Breast epithelium (tissue), 4 donors: ENCODE measurements at regions not wholly inside any gene's neighbourhood (a gene's known extent, or its start where the extent isn't known, plus 50 kb on each side); places are given as distances from the start of the nearest gene placed in this dataset.

Experiments used
- DNase-seq, 2 donors: peaks; one replicate each; pipeline ENCODE4 v3.0.0-alpha.2; 2019; ENCODE audit warnings: low spot score in 2 of 2
- H3K27ac ChIP-seq, 2 donors: fragments of 200-600 bp; sonication (generic) in 1 of 2; one replicate each; pipeline ENCODE4 v1.5.1; 2016 to 2019; ENCODE audit warnings: mild to moderate bottlenecking in 1 of 2
- H3K27me3 ChIP-seq, 2 donors: fragments of 200-600 bp; sonication (generic) in 1 of 2; one replicate each; pipeline versions ENCODE4 v1.5.1 to v1.6.0; 2017 to 2019; ENCODE audit warnings: control low read depth in 1 of 2, mild to moderate bottlenecking in 1 of 2
- H3K36me3 ChIP-seq: fragments of 200-600 bp; one replicate; pipeline ENCODE4 v1.5.1; 2019
- H3K4me1 ChIP-seq, 2 donors: fragments of 200-600 bp; sonication (generic); one replicate each; pipeline ENCODE4 v1.5.1; 2016 to 2019; ENCODE audit warnings: control low read depth in 1 of 2
- H3K4me3 ChIP-seq, 3 donors: fragments of 200-600 bp; sonication (generic); 1 replicate in 2 of 3; 2 replicates in 1 of 3; pipeline ENCODE4 v1.5.1; 2016 to 2019; ENCODE audit warnings: mild to moderate bottlenecking in 3 of 3, moderate library complexity in 2 of 3
- H3K9me3 ChIP-seq, 2 donors: fragments of 200-600 bp; sonication (generic) in 1 of 2; one replicate each; pipeline ENCODE4 v1.5.1; 2016 to 2019; ENCODE audit warnings: control low read depth in 1 of 2
- CTCF ChIP-seq, 3 donors: fragments of 450-650 bp; IDR thresholded peaks; one replicate each; pipeline ENCODE4 v1.5.1; 2016 to 2017; ENCODE audit warnings: antibody characterized with exemption in 3 of 3, mild to moderate bottlenecking in 3 of 3, moderate library complexity in 3 of 3
- POLR2A ChIP-seq: fragments of 450-650 bp; IDR thresholded peaks from one replicate; pipeline ENCODE4 v1.6.1; 2016; ENCODE audit warnings: antibody characterized with exemption, mild to moderate bottlenecking, moderate library complexity
- POLR2AphosphoS5 ChIP-seq, 3 donors: sonication (generic); formaldehyde crosslinking; IDR thresholded peaks; one replicate each; pipeline ENCODE4 v1.6.1; 2017; ENCODE audit warnings: antibody characterized with exemption in 3 of 3
- intact Hi-C: fragments of 100-400 bp; cut with DNase I; formaldehyde crosslinking; loops from one replicate; pipeline ENCODE4 v1.15.1; 2023; ENCODE audit warnings: low total_unique reads

GRCh38 chr11:39304586-39304985 lies 2154.9 kb downstream of the LRRC4C start:
- intact Hi-C loops, result loop anchor here (5.0 kb wide), 1 partner anchor 107 kb away; no protein-coding TSS in a partner anchor
- Histone ChIP-seq H3K4me3 (no peak overlapping the region), H3K9me3 (no peaks in the 10 kb centered on the region), H3K27ac (no peak overlapping the region), H3K4me1 (no peaks in the 10 kb centered on the region), H3K36me3 (no peaks in the 10 kb centered on the region), H3K27me3 (no peaks in the 10 kb centered on the region)
- TF ChIP-seq POLR2AphosphoS5 (IDR thresholded peaks at IDR 0.05) (no peak), POLR2A (no peak), CTCF (IDR thresholded peaks at IDR 0.05) (no peak)
- no peak for DNase-seq

DNA sequence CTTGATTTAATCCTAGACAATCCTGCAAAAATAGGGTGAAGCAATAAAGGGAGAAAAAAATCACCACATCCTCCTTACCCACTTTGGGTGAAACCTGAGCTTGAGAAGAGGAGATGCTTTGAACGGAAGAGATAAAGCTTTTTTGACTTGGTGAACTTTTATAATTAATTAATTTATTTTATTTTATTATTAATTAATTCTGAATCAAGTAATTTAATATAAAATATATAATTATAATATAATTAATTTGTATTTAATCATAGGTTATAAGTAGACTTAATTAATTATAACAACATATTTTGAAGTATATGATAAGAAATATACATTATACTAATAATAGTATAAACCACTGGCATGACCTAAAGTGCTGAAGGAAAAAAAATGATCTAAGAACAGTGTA lies 2164.8 kb downstream of the LRRC4C start:
- DNase-seq, result no peak
- intact Hi-C loops, result no loop called here
- no peaks in the 10 kb centered on the region for H3K36me3 ChIP-seq
- H3K27ac ChIP-seq, result no peak overlapping the region
- H3K9me3 ChIP-seq, result no peaks in the 10 kb centered on the region
- H3K4me1 ChIP-seq, result no peaks in the 10 kb centered on the region
- no peaks in the 10 kb centered on the region for H3K27me3 ChIP-seq
- H3K4me3 ChIP-seq, result no peak overlapping the region
- TF ChIP-seq CTCF (IDR thresholded peaks at IDR 0.05) (no peak), POLR2AphosphoS5 (IDR thresholded peaks at IDR 0.05) (no peak), POLR2A (no peak)

DNA sequence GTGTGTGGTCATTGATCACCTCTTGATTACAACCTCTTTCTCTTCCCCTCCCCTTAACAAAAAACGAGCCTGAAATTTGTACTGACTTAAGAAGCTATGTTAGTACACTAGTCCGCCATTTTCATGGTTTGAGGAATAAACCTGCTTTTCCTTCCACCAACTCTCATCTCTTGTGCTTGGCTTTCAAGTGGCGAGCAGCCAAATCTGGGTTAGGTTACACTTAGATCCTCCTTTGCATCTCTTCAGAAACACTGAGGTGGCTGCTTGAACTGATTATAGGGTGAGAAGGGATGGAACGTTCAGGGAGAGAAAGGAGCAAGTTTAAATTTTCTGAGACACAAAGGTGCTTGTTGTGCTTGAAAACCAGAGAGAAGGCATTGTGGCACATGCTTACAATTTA lies 2171.4 kb downstream of the LRRC4C start:
- no peak overlapping the region for H3K27ac ChIP-seq
- H3K27me3 ChIP-seq, result no peaks in the 10 kb centered on the region
- H3K9me3 ChIP-seq, result peaks cover 0 to 6% of the 10 kb centered on the region in 2 donors
- DNase-seq, result no peak
- H3K4me3 ChIP-seq, result no peak overlapping the region
- TF ChIP-seq POLR2AphosphoS5 (IDR thresholded peaks at IDR 0.05), result no peak
- no peak for TF ChIP-seq CTCF (IDR thresholded peaks at IDR 0.05)
- no peak for TF ChIP-seq POLR2A
- H3K36me3 ChIP-seq, result no peaks in the 10 kb centered on the region
- intact Hi-C loops, result no loop called here
- no peaks in the 10 kb centered on the region for H3K4me1 ChIP-seq

- TF ChIP-seq POLR2A (no peak), POLR2AphosphoS5 (IDR thresholded peaks at IDR 0.05) (no peak), CTCF (IDR thresholded peaks at IDR 0.05) (no peak)
- no peak overlapping the region for H3K4me3 ChIP-seq
- H3K36me3 ChIP-seq, result no peaks in the 10 kb centered on the region
- H3K27ac ChIP-seq, result no peak overlapping the region
- H3K27me3 ChIP-seq, result no peaks in the 10 kb centered on the region
- intact Hi-C loops, result no loop called here
- peaks cover 0 to 3% of the 10 kb centered on the region in 2 donors for H3K9me3 ChIP-seq
- no peaks in the 10 kb centered on the region for H3K4me1 ChIP-seq
- no peak for DNase-seq
Measured at GRCh38 chr11:39268176-39268690, 2191.2 kb downstream of the LRRC4C start.

- Histone ChIP-seq H3K27me3 (no peaks in the 10 kb centered on the region), H3K27ac (no peak overlapping the region), H3K4me1 (no peaks in the 10 kb centered on the region), H3K36me3 (peaks cover 4% of the 10 kb centered on the region), H3K9me3 (peaks cover 19 to 24% of the 10 kb centered on the region in 2 donors), H3K4me3 (no peak overlapping the region)
- TF ChIP-seq CTCF (IDR thresholded peaks at IDR 0.05), result no peak
- no peak for TF ChIP-seq POLR2A
- TF ChIP-seq POLR2AphosphoS5 (IDR thresholded peaks at IDR 0.05), result no peak
- intact Hi-C loops, result no loop called here
- no peak for DNase-seq
Measured at GRCh38 chr11:39255648-39256047, 2203.8 kb downstream of the LRRC4C start.
